ENCODE measurements at regions not wholly inside any gene's neighbourhood (a gene's known extent, or its start where the extent isn't known, plus 50 kb on each side); places are given as distances from the start of the nearest gene placed in this dataset.
"Not testable (repeated sequence)": the region's sequence is repeated elsewhere in the genome, so short reads cannot be mapped to it uniquely, and the experiment has no call there.

GRCh38 chr12:73001806-73002205, 729.6 kb downstream of the TRHDE start:
- TF ChIP-seq CTCF (conservative IDR thresholded peaks at IDR 0.05; ENCODE audit: low read depth, low read length); EZH2 (IDR thresholded peaks at IDR 0.05; ENCODE audit: borderline replicate concordance, low read depth, low read length, poor library complexity, severe bottlenecking): not testable (repeated sequence)

Measured in A673 (cell line).